ENCODE measurements at regions not wholly inside any gene's neighbourhood (a gene's known extent, or its start where the extent isn't known, plus 50 kb on each side); places are given as distances from the start of the nearest gene placed in this dataset.

DNA sequence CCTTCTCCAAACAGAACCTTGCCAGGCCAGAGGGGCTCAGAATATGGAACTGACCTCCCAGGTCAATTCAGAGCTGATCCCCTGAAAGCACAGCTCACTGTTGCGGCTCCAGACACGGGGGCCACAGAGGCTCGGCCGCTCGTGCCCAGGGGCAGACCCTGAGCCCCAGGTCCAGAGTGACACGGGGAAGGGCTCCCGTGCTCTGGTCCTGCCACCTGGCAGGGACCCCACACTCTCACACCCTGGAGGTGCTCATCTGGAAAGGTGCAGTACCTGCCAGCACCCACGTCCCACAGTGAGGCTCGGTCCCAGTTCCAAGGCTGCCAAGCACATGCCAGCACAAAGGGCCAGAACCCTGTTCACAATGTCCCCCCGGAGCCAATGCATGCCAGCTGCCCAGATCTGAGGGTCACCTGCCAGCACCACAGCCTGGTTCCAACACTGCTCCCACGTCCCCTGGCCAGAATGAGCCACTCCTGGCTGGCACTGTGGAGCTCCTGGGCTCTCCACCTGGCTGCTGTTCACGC lies 170.6 kb downstream of the SHANK2 start:
- no peak for DNase-seq
- Histone ChIP-seq H3K36me3 (no peaks in the 10 kb centered on the region), H3K27me3 (no peaks in the 10 kb centered on the region), H3K9me3 (no peaks in the 10 kb centered on the region), H3K4me1 (no peaks in the 10 kb centered on the region), H3K27ac (no peak overlapping the region), H3K4me3 (no peak overlapping the region)
- TF ChIP-seq, protein P1, sequence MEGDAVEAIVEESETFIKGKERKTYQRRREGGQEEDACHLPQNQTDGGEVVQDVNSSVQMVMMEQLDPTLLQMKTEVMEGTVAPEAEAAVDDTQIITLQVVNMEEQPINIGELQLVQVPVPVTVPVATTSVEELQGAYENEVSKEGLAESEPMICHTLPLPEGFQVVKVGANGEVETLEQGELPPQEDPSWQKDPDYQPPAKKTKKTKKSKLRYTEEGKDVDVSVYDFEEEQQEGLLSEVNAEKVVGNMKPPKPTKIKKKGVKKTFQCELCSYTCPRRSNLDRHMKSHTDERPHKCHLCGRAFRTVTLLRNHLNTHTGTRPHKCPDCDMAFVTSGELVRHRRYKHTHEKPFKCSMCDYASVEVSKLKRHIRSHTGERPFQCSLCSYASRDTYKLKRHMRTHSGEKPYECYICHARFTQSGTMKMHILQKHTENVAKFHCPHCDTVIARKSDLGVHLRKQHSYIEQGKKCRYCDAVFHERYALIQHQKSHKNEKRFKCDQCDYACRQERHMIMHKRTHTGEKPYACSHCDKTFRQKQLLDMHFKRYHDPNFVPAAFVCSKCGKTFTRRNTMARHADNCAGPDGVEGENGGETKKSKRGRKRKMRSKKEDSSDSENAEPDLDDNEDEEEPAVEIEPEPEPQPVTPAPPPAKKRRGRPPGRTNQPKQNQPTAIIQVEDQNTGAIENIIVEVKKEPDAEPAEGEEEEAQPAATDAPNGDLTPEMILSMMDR (IDR thresholded peaks at IDR 0.05), result no peak
- TF ChIP-seq POLR2A (IDR thresholded peaks at IDR 0.05), result no peak

DNA sequence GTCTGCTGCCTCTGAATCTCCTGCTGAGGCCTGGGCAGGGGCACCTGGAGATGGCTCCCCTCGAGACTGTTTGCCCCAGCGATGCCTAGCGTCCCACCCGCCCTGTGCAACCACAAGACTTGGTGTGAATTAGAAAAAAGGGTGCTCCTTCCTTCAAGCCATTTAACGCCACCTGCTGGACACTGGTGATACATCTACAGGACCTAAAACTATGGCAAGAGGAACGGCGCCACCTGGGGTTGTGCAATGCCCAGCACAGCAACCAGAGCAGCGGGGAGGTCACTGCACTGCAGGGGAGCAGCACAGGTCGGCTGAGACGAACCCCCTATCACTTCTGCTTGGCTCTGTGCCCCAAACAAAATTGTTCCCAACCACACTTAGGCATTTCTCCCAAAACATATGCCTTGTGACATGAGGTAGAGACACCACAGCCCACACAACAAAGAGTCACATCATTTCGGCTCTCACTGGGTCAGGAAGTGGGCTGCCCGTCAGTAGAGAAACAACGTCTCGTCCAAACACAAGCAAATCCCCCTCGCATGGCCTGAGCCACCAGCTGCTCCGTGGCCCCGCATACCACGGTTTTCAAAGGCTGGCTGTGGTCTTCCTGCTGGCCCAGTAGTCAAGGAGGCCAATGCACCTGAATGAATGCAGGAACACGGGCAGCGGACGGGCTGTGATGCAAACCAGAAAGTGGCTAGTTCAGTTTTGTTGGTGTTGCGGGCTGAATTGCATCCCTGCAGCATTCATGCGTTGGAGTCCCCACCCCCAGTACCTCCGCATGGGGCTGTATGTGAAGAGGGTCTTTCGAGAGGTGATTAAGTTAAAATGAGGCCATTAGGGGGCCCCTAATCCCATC lies 171.9 kb downstream of the SHANK2 start:
- Histone ChIP-seq H3K9me3 (no peaks in the 10 kb centered on the region), H3K27me3 (no peaks in the 10 kb centered on the region), H3K27ac (no peak overlapping the region), H3K4me1 (no peaks in the 10 kb centered on the region), H3K4me3 (no peak overlapping the region), H3K36me3 (no peaks in the 10 kb centered on the region)
- peak in 2 of 3 donors; percentile 67 to 70 for DNase-seq
- no peak for TF ChIP-seq POLR2A (IDR thresholded peaks at IDR 0.05)
- TF ChIP-seq, protein P1 (IDR thresholded peaks at IDR 0.05), result peak in 4 of 6 experiments; percentile 40 to 60 (median 59)

DNA sequence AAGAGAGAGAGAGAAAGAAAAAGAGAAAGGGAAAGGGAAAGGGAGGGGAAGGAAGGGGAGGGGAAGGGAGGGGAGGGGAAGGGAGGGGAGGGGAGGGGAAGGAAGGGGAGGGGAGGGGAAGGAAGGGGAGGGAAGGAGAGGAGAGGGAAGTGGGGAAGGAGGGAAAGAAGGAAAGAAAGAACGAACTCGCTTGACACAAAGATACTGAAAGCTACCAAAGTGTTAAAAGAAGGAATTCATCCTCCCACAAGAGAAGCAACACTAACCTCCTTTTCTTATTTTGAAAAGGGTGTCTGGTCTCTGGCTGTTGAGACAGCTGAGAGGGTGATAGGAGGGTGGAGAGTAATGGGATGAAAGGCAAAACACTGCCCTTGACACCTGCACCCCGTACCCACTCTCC lies 172.6 kb downstream of the SHANK2 start:
- Histone ChIP-seq H3K4me3 (no peak overlapping the region), H3K4me1 (no peaks in the 10 kb centered on the region), H3K27me3 (no peaks in the 10 kb centered on the region), H3K27ac (no peak overlapping the region), H3K36me3 (no peaks in the 10 kb centered on the region), H3K9me3 (no peaks in the 10 kb centered on the region)
- DNase-seq, result no peak
- no peak for TF ChIP-seq POLR2A (IDR thresholded peaks at IDR 0.05)
- TF ChIP-seq, protein P1 (IDR thresholded peaks at IDR 0.05), result no peak

DNA sequence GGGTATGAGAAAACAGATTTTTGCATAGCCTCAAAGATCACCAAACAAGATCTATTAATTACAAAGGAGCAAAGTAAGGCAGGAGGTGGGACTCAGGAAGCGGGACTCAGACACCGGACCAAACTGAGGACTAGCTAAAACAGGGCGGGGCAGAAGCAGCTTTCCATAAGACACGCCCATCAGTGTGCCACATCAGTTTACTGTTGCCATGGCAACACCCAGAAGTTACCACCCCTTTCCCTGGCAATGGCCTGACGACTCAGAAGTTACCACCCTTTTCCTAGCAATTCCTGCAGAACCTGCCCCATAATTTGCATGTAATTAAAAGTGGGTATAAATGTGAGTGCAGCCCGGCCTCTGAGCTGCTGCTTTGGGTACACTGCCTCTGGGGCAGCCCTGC lies 173.9 kb downstream of the SHANK2 start:
- no peaks in the 10 kb centered on the region for H3K4me1 ChIP-seq
- no peak overlapping the region for H3K27ac ChIP-seq
- H3K9me3 ChIP-seq, result no peaks in the 10 kb centered on the region
- no peak overlapping the region for H3K4me3 ChIP-seq
- DNase-seq, result no peak
- TF ChIP-seq, protein P1 (IDR thresholded peaks at IDR 0.05), result no peak
- TF ChIP-seq POLR2A (IDR thresholded peaks at IDR 0.05), result no peak
- H3K27me3 ChIP-seq, result no peaks in the 10 kb centered on the region
- H3K36me3 ChIP-seq, result no peaks in the 10 kb centered on the region

DNA sequence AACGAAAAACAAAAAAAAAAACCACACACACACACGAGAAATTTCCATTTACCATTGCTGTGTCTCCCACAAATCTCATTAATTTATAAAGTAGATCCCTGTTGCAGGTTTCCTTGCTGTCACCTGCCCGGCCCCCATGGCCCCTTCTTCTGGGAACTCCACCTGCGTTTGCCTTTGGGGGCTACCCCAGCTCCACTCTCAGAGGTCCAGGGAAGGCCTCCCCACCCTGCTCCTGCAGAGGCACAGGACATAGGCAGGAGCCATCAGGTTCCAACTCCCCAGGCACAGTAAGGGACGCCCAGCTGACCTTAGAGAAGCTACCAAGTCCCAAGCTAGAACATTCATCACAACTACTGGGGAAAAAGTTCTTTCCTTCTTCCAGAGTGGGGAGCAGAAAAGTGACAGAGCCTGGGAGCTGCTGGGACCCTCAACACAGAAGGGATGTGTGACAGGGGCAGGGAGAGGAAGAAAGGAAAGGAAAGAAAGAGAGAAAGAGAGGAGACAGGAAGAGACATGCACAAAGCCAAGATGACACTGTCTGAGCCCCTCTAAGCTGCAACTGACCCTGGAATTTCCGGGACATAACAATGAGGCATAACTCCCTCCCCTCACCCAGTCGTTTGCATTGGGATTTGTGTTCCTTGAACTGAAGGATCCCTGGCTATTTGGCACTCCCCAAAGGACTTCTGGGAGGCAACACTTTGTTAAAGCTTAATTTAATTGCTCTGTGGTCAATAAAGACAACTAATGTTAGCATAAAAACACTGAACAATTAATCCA lies 175.7 kb downstream of the SHANK2 start:
- no peak for DNase-seq
- TF ChIP-seq, protein P1 (IDR thresholded peaks at IDR 0.05), result no peak
- no peak for TF ChIP-seq POLR2A (IDR thresholded peaks at IDR 0.05)
- no peak overlapping the region for H3K27ac ChIP-seq
- no peaks in the 10 kb centered on the region for H3K4me1 ChIP-seq
- no peak overlapping the region for H3K4me3 ChIP-seq
- H3K27me3 ChIP-seq, result no peaks in the 10 kb centered on the region
- H3K9me3 ChIP-seq, result no peaks in the 10 kb centered on the region
- no peaks in the 10 kb centered on the region for H3K36me3 ChIP-seq
